HG02763 (cell line): ENCODE measurements at regions not wholly inside any gene's neighbourhood (a gene's known extent, or its start where the extent isn't known, plus 50 kb on each side); places are given as distances from the start of the nearest gene placed in this dataset.
A peak's percentile ranks its signal among the peaks of the same experiment; 100 is the strongest.
"Not testable (repeated sequence)": the region's sequence is repeated elsewhere in the genome, so short reads cannot be mapped to it uniquely, and the experiment has no call there.

Source experiments
- ATAC-seq: cut with Tn5 transposase; IDR thresholded peaks from one replicate; pipeline ENCODE4 v1.9.1; 2021; ENCODE audit warnings: mild to moderate bottlenecking, moderate library complexity; ENCODE audit not compliant: unreplicated experiment

DNA sequence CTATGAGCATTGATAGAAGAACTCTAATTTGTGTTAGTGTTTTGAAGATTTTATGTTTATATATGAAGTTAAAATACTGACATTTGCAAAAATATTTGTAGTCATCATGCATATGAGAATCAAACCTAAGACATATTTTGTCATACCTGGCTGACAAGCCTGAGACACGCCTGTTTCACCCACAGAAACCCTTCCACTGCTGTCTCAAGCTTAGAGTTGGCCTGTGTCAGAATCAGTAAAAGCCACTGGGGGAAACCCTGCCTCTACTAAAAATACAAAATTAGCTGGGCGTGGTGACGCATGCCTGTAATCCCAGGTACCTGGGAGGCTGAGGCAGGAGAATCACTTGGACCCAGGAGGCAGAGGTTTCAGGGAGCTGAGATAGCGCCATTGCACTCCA lies 218.0 kb upstream of the C1QTNF3 start:
- ATAC-seq, result not testable (repeated sequence)

DNA sequence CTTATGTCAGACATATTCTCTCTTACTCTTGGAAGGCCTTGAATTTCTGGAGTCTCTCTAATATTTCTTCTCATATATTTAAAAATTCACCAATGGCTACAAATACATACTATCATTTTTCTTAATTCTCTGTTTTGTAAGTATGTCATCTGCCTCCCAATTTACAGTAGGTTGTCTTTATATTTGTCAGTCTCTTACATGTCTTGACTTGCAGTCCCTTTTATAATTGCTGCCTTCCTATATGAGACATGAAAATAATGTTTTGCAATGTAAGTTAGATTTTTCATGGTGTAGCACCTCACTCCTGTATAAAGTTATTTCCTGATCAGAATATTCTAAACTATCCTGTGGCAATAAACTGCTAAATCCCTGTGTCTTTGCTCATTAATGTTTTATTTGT lies 223.1 kb upstream of the C1QTNF3 start:
- ATAC-seq, result not testable (repeated sequence)

DNA sequence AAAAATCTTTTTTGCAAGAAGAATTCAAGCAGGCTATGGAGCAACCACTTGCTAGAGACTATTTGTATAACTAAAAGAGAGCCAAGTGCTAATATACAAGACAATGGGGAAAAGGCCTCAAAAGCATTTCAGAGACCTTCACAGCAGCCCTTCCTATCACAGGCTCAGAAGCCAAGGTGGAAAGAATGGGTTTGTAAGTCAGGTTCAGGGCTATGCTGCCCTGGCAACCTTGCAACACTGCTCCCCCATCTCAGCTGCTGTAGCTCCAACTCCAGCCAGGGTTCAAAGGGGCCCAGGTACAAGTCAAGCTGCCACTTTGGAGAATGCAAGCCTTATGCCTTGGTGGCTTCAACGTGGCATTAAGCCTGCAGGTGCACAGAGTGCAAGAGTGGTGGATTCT lies 253.7 kb upstream of the C1QTNF3 start:
- not testable (repeated sequence) for ATAC-seq

DNA sequence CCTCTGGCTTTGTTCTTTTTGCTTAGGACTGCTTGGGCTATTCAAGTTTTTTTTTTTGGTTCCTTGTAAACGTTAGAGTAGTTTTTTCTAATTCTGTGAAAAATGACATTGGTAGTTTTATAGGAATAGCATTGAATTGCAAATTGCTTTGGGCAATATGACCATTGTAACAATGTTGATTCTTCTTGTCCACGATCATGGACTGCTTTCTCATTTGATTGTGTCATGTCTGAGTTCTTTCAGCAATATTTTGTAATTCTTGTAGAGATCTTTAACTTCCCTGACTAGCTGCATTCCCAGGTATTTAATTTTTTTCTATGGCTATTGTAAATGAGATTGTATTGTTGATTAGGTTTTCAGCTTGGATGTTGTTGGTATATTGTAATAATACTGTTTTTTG lies 286.2 kb upstream of the C1QTNF3 start:
- ATAC-seq, result not testable (repeated sequence)

DNA sequence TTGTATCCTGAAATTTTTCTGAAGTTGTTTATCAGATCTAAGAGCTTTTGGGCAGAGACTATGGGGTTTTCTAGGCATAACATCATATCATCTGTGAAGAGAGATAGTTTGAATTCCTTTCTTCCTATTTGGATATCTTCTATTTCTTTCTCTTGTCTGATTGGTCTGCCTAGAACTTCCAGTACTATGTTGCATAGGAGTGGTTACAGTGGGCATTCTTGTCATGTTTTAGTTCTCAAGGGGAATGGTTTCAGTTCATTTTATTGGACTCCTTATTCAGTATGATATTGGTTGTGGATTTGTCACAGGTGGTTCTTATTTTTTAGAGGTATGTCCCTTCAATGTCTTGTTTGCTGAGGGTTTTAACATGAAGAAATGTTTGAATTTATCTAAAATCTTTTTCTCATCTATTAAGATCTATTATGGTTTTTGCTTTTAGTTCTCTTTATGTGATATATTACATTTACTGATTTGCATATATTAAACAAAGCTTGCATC lies 286.6 kb upstream of the C1QTNF3 start:
- not testable (repeated sequence) for ATAC-seq

DNA sequence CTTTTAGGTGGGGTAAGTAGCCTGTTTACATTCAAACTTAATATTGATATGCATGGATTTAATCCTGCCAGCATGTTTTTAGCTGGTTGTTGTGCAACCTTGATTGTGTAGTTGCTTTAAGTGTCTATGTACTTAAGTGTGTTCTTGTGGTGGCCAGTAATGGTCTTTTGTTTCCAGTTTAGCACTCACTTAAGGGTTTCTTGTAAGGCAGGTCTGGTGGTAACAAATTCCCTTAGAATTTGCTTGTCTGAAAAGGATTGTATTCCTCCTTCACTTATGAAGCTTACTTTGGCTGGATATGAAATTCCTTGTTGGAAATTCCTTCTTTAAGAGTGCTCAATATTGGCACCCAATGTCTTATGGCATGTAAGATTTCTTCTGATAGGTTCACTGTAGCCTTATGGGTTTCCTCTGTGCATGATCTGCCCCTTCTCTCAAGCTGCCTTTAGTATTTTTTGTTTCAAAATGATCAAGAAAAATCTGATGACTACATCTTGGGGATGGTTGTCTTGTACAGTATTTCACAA lies 289.0 kb upstream of the C1QTNF3 start:
- not testable (repeated sequence) for ATAC-seq

DNA sequence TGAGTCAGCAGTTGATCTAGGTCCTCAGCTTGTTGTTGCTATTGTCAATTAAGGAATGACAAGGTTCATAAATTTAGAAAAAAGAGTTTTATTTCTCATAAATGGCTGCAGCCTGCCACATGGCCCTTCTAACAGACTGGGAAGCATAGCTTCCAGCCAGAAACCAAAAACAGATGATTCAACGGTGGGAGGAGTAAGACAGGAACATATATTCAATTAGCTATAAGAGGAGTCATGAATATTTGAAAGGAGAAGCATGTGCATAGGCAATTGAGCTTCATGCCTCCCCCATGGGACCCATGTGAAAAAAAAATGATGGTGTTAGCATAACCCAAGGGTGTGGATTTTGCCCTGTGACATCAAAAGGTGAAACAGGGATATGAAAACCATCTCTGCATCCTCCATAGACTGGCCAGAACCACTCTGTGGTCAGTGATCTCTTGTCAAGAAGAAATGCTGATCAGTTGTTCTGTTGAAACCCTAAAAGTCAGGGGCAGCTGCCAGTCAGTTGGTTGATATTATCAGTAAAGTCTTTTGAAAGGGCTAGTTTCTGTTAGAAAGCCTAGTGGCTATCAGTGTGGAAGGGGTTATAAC lies 296.5 kb upstream of the C1QTNF3 start:
- ATAC-seq, result not testable (repeated sequence)

DNA sequence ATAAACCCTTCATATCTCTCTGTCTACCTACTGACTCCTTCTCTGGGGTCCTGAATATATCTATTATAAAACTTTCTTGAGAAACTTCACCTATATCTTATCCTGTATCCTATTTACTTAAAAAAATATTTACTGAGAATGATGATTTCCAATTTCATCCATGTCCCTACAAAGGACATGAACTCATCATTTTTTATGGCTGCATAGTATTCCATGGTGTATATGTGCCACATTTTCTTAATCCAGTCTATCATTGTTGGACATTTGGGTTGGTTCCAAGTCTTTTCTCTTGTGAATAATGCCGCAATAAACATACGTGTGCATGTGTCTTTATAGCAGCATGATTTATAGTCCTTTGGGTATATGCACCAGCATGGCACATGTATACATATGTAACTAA lies 301.7 kb upstream of the RAI14 start:
- ATAC-seq, result not testable (repeated sequence)

DNA sequence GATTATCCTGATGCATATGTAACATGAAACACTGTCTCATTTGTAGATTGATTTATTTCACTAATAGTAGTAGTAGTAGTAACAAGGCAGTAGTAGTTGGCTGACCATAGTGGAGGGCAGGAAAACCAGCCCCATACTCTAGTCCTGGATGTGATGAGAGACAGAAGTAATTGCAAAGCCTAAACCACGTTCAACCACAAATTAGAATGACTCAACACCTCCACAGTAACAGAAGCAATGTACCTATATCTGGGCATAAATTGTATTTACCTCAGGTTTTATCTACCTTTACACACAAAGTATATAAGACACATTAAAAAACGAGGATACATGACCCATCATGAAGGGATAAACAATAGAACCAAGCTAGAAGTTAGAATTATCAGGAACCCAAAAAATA lies 284.7 kb upstream of the RAI14 start:
- ATAC-seq, result not testable (repeated sequence)

DNA sequence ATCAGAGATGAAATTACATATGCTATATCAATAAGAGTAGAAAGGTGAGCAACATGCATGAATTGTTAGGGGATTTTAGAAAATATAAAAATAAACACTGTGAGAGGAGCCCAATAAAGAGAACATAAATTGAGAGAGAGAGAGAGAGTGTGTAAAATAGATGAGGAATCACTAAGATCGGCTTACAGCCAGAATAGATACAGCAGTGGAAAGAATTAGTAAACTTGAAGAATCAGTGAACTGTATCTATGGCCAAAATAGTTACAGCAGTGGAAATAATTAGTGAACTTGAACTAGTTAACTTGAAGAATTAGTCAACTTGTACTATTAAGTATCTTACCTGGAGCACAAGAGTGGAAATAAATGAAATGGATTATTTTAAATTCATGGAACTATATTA lies 284.3 kb upstream of the RAI14 start:
- ATAC-seq, result not testable (repeated sequence)

DNA sequence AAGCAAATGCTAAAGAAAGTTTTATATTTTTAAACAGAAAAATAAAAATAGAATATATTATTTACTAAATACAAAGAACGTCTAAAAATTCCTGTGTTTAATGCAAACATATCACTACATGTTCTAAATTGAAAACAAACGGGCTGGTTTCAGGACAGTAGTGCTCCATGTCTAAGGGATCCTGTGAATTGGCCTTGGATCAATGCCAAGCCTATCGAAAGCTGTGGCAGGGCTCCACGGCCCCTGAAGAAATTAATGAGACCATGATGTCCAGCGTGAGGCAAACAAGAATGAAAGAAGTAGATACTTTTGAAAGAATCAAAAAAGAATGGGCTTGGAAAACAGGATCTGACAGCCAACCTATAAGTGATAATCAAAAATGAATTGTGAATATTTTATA lies 283.4 kb upstream of the RAI14 start:
- ATAC-seq, result not testable (repeated sequence)

DNA sequence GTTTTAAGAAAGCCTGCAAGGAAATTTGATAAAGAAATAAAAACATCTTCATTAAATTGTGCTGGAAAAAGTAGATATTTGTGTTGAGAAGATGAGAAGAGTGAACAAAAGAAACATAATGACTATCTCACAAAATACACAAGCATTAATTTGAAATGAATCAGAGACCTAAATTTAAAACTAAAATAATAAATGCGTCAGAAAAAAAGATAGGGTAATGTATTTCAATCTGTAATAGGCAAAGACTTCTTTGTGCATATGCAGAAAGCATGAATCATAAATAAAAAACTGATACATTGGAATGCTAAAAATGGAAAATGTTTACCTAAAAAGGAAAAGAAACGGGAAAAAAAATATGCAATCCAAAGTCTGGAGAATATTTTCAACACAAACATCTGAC lies 278.5 kb upstream of the RAI14 start:
- ATAC-seq, result not testable (repeated sequence)

DNA sequence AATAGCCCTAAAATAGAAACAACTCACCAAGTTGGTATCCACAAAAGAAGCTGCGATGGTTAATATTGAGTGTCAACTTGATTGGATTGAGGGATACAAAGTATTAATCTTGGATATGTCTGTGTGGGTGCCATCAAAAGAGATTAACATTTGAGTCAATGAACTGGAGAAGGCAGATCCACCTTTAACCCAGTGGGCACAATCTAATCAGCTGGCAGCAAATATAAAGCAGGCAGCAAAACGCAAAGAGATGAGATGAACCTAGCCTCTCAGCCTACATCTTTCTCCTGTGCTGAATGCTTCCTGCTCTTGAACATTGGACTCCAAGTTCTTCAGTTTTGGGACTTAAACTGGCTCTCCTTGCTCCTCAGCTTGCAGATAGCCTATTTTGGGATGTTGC lies 277.6 kb upstream of the RAI14 start:
- not testable (repeated sequence) for ATAC-seq

DNA sequence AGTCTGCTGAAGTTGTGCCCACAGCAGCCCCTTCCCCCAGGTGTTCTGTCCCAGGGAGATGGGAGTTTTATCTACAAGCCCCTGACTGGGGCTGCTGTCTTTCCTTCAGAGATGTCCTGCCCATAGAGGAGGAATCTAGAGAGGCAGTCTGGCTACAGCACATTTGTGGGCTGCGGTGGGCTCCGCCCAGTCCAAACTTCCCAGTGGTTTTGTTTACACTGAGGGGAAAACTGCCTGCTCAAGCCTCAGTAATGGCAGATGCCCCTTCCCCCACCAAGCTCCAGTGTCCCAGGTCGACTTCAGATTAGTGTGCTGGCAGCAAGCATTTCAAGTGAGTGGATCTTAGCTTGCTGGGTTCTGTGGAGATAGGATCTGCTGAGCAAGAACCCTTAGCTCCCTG lies 267.4 kb upstream of the RAI14 start:
- ATAC-seq, result not testable (repeated sequence)

DNA sequence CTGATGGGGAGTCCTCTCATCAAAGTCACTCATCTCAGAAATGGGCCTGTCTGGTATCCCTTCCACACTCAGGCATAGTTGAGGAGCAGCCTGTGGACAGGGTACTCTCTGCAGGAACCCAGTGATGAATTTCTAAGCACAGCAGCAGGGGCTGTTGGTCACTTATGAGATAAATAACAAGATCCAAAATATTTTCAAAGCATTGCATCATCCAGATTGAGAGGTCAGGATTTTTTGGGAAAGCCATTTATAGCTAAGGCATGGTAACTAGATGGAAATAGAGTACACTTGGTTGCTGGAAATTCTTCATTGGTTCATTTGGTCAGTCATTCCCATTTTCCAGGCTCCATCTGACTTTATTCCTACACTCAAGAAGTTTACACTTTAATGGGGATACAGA lies 246.8 kb upstream of the RAI14 start:
- ATAC-seq, result no peak

DNA sequence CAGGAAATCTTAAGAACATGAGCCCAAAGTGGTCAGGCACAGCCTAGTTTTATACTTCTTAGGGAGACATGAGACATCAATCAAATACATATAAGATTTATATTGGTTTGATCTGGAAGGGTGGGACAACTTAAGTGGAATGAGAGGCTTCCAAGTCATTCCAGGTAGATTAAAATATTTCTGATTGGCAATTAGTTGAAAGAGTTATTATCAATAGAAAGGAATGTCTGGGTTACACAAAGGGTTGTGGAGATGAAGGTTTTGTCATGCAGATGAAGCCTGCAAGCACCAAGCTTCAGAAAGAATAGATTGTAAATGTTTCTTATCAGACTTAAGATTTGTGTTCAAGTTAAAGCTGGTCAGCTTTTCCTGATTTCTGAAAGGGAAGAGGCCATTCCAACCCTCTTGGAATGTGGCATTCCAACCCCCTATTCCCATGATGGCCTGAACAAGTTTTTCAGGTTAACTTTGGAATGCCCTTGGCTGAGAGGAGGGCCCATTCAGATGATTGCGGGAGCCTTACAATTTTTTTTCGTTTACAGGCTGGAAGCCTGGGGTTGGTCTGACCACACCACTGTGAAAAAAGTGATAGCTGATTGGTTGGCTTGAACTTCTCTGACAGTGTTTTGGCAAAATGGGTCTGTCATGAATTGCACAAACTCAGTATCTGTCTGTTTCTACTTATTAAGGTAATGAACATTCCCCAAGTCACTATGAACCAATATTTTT lies 245.6 kb upstream of the RAI14 start:
- no peak for ATAC-seq

DNA sequence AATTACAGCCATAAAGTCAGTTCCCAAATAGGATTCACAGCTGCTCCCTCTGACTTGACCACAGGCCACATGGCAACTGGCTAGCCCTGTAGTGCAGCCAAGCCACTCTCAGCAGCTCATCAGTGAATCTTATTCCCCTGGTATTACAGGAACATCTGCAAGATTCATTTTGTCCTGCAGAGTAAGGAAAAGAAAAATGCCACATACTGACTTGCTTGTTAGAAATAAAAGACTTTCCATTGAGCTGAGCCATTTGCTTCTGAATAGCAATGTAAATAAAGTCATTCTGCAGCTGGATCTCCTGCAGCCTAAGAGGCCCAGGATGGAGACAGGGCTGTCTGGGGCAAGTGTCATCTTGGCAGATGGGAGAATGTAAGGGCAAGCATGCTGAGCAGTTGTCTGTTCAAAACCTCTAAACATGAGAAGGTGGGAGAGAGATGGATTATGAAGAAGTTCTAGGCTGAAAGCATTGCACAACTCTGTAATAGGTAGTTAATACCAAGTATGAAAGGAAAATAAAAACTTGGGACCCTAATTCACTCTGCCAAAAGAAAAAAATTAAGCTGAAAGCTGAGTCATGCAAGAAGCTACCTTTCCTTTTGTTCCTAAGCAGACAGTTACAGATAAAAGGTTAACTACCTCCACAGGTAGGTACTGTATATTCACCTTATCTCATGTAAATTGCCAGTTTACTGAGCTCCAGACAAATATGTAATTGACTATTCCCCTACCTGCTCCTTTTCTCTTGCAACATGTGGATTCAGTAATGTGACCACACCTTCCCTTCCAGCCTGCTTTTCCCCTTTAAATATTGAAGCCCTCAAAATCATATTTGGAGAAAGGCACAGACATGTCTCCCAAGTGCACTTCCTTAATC lies 244.4 kb upstream of the RAI14 start:
- no peak for ATAC-seq

DNA sequence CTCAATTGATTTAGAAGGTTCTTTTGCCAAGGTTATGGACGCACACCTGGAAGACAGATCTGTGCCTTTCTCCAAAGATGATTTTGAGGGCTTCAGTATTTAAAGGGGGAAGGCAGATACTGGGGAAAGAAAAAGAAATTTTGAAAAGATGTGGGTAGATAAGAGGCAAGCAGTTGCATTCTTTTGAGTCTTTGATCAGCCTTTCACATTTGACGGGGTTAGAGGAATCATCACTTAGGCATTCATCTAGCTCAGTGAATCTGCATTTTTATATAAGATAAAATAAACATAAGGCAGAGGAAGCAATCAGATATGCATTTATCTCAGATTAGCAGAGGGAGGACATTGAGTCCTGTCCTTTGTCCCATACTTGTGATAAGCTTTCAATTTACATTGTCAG lies 243.4 kb upstream of the RAI14 start:
- ATAC-seq, result no peak

DNA sequence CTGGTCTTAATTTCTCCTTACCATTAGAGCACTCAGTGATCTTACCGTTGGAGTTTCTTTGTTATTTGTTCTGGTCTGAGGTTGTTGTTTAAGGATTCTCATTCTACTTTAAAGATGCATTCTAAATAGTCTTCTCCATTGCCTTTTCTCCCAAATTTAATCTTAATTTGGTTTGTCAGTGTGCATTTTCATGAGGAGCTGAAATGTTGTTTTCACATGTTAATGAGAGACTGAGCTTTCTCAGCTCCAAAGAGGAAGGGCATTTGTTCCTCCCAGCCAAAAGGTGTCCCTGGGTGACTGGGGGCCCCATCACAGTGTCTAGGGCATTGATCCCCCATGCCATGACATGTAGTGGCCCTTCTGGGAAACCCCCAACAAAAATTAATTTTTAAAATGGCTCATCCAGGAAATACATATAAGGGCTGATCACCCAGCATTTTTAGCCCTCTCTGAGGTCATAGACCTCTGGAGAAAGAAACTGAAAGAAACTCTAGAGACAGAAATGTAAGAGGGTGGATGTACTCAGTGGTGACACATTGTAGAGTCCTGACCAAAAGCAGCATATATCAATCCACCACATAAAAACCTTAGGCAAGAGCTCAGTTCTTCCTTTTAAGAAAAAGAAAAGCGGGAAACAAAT lies 240.4 kb upstream of the RAI14 start:
- peak; percentile 99 for ATAC-seq

DNA sequence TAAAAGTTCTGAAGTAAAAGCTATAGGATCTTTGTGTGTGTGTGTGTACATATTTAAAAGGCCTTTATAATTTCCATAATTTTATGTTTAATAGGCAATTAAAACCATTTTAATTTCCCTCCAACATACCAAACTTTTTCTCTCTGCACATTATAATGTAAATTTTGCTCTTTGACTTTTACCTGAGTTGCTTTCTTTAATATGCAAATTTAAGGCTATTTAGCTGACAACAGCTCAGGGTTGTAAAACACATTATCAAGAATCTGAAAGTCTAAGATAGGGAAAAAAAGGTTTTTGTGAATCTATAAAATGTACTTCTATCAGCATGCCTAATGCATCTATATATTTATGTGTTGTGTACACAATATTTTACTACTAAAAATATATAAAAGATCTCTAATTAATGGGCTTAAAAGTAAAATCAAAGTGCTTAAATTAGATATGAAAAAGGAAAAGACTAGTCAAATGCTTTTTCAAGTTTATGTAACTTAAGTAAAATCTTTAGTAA lies 239.6 kb upstream of the RAI14 start:
- ATAC-seq, result no peak

DNA sequence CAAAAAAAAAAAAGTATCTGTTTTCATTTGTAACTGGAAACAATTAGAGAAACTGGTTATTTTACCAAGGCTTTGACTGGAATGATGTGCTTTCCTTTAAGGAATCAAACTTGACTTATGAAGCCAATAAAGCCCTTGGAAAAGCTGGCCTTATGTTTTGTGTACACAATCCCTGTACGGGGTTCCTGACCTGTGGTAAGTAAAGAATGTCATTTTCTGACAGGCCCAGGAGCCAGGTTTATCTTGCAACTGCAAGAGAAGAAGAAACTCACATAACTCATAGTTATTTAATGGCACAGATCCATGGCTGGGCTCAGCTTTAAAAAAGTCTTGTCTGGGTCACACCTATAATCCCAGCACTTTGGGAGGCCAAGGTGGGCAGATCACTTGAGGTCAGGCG lies 235.9 kb upstream of the RAI14 start:
- ATAC-seq, result not testable (repeated sequence)
